ENCODE measurements at regions not wholly inside any gene's neighbourhood (a gene's known extent, or its start where the extent isn't known, plus 50 kb on each side); places are given as distances from the start of the nearest gene placed in this dataset.
"Not testable (repeated sequence)": the region's sequence is repeated elsewhere in the genome, so short reads cannot be mapped to it uniquely, and the experiment has no call there.

DNA sequence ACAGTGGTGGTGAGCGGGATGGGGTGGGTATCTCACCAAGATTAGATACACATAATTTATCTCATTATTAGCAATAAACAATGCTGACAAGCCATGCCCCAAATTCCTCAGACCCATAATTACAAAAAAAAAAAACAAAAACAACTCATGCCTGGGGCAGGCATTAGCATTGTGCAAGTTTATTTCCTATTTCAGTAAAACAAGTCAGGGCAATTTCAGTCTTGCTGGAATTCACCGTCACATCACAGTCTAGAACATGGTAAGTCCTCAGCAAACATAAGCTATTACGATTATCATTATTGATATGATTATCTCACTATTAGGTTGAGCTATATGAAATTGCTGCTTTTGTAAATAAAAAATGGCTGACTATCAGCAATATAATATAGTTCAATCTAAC lies 57.5 kb upstream of the GNAQ start:
- 92% methylated on average over 3 of the region's 3 CpGs for WGBS
- Histone ChIP-seq H3K36me3 (ENCODE audit: control insufficient read depth in 4 of 4, insufficient read depth in 3 of 4, low read depth in 1 of 4, low read length in 3 of 4) (no peaks in the 10 kb centered on the region), H3K9me3 (ENCODE audit: control insufficient read depth in 4 of 4, low read length in 3 of 4) (no peaks in the 10 kb centered on the region), H3K27ac (ENCODE audit: low read depth in 1 of 2, low read length in 2 of 2) (no peak overlapping the region), H3K9ac (ENCODE audit: low read depth in 1 of 2, low read length in 2 of 2) (no peak overlapping the region), H3K4me3 (ENCODE audit: low read depth in 1 of 3, low read length in 3 of 3) (no peak overlapping the region), H3K27me3 (ENCODE audit: control insufficient read depth in 4 of 4, insufficient read depth in 4 of 4, low read length in 3 of 4) (no peaks in the 10 kb centered on the region), H3K4me1 (ENCODE audit: control insufficient read depth in 4 of 4, insufficient read depth in 4 of 4, low read length in 3 of 4) (no peaks in the 10 kb centered on the region)
- TF ChIP-seq RAD21 (IDR thresholded peaks at IDR 0.05) (no peak), JUND (IDR thresholded peaks at IDR 0.05) (no peak), EGR1 (IDR thresholded peaks at IDR 0.05; ENCODE audit: low read depth in 2 of 2) (no peak), HNF4A (conservative IDR thresholded peaks at IDR 0.05) (no peak), YY1 (IDR thresholded peaks at IDR 0.05) (no peak), NR2F2 (IDR thresholded peaks at IDR 0.05) (no peak), GABPA (IDR thresholded peaks at IDR 0.05 in 1 of 2, conservative IDR thresholded peaks at IDR 0.05 in 1 of 2) (no peak), HNF4G (IDR thresholded peaks at IDR 0.05) (no peak)
- TF ChIP-seq, protein P1, sequence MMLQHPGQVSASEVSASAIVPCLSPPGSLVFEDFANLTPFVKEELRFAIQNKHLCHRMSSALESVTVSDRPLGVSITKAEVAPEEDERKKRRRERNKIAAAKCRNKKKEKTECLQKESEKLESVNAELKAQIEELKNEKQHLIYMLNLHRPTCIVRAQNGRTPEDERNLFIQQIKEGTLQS (IDR thresholded peaks at IDR 0.05): no peak
- TF ChIP-seq, protein P2, sequence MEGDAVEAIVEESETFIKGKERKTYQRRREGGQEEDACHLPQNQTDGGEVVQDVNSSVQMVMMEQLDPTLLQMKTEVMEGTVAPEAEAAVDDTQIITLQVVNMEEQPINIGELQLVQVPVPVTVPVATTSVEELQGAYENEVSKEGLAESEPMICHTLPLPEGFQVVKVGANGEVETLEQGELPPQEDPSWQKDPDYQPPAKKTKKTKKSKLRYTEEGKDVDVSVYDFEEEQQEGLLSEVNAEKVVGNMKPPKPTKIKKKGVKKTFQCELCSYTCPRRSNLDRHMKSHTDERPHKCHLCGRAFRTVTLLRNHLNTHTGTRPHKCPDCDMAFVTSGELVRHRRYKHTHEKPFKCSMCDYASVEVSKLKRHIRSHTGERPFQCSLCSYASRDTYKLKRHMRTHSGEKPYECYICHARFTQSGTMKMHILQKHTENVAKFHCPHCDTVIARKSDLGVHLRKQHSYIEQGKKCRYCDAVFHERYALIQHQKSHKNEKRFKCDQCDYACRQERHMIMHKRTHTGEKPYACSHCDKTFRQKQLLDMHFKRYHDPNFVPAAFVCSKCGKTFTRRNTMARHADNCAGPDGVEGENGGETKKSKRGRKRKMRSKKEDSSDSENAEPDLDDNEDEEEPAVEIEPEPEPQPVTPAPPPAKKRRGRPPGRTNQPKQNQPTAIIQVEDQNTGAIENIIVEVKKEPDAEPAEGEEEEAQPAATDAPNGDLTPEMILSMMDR (IDR thresholded peaks at IDR 0.05; ENCODE audit: low read depth, low read length, missing input control): no peak
- TF ChIP-seq, protein P3, sequence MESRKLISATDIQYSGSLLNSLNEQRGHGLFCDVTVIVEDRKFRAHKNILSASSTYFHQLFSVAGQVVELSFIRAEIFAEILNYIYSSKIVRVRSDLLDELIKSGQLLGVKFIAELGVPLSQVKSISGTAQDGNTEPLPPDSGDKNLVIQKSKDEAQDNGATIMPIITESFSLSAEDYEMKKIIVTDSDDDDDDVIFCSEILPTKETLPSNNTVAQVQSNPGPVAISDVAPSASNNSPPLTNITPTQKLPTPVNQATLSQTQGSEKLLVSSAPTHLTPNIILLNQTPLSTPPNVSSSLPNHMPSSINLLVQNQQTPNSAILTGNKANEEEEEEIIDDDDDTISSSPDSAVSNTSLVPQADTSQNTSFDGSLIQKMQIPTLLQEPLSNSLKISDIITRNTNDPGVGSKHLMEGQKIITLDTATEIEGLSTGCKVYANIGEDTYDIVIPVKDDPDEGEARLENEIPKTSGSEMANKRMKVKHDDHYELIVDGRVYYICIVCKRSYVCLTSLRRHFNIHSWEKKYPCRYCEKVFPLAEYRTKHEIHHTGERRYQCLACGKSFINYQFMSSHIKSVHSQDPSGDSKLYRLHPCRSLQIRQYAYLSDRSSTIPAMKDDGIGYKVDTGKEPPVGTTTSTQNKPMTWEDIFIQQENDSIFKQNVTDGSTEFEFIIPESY (IDR thresholded peaks at IDR 0.05): no peak
- TF ChIP-seq, protein P4, sequence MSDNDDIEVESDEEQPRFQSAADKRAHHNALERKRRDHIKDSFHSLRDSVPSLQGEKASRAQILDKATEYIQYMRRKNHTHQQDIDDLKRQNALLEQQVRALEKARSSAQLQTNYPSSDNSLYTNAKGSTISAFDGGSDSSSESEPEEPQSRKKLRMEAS (IDR thresholded peaks at IDR 0.05): no peak
- no peak for DNase-seq (ENCODE audit: low spot score)

DNA sequence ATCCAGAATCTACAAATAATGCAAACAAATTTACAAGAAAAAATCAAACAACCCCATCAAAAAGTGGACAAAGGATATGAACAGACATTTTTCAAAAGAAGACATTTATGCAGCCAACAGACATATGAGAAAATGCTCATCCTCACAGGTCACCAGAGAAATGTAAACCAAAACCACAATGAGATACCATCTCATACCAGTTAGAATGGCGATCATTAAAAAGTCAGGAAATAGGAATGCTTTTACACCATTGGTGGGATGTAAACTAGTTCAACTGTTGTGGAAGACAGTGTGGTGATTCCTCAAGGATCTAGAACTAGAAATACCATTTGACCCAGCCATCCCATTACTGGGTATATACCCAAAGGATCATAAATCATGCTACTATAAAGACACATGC lies 56.6 kb upstream of the GNAQ start:
- DNase-seq (ENCODE audit: low spot score); H3K9ac ChIP-seq (ENCODE audit: low read depth in 1 of 2, low read length in 2 of 2); H3K4me1 ChIP-seq (ENCODE audit: control insufficient read depth in 4 of 4, insufficient read depth in 4 of 4, low read length in 3 of 4); H3K27me3 ChIP-seq (ENCODE audit: control insufficient read depth in 4 of 4, insufficient read depth in 4 of 4, low read length in 3 of 4); H3K4me3 ChIP-seq (ENCODE audit: low read depth in 1 of 3, low read length in 3 of 3); H3K27ac ChIP-seq (ENCODE audit: low read depth in 1 of 2, low read length in 2 of 2); H3K9me3 ChIP-seq (ENCODE audit: control insufficient read depth in 4 of 4, low read length in 3 of 4); H3K36me3 ChIP-seq (ENCODE audit: control insufficient read depth in 4 of 4, insufficient read depth in 3 of 4, low read depth in 1 of 4, low read length in 3 of 4): not testable (repeated sequence)
- WGBS: 89% methylated on average over 1 of the region's 1 CpG
